Activated T-cell treated with anti-CD3 and anti-CD28 coated beads for 24 hours (primary cell): ENCODE measurements at regions not wholly inside any gene's neighbourhood (a gene's known extent, or its start where the extent isn't known, plus 50 kb on each side); places are given as distances from the start of the nearest gene placed in this dataset.
"Not testable (repeated sequence)": the region's sequence is repeated elsewhere in the genome, so short reads cannot be mapped to it uniquely, and the experiment has no call there.

ENCODE experiments used
- DNase-seq: peaks from one replicate; pipeline ENCODE4 v3.0.0-alpha.2; 2020; ENCODE audit warnings: low read depth

DNA sequence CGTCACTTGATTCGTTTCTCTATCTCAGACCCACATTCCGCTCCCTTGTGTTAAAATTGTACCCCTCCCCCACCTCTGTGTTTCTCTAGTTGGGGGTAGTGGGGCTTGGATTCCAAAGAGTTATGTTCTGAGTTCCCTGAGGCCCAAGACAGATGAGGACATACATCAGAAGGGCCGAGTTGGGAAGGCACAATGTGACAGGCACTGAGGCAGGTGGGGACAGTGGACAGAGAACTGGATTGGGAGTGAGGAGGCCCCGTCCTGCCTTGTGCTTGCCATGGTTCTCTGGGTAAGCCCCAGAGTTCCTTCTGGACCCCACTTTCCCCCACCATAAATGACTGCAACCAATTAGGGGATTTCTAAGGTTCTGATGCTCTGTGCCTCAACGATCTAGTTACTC, 80.5 kb upstream of the ETV3 start:
- no peak for DNase-seq

DNA sequence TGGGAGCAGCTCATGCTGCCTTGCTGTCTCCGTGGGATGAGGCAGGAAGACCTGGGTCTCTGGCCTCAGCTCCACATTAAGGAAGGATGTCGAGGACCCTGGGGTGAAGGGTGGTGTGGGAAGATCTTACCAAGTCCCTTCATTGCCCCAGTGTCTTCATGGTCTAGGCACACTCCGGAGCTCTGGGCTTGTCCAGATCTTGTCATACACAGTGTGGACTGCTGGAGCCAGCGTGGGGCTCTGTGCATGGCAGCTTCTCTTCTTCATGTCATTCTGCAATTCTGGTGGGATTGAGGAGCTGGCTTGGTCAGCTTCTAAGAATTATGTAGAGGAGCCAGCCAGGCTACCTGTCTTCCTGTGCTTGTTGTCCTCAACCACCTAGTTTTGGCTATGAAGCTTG, 79.3 kb upstream of the ETV3 start:
- no peak for DNase-seq

DNA sequence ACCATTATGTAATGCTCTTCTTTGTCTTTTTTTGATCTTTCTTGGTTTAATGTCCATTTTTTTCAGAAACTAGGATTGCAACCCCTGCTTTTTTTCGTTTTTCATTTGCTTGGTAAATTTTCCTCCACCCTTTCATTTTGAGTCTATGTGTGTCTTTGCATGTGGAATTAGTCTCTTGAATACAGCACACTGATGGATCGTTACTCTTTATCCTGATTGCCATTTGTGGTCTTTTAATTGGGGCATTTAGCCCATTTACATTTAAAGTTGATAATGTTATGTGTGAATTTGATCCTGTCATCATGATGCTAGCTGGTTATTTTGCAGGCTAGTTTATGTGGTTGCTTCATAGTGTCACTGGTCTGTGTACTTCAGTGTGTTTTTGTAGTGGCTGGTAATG, 75.6 kb upstream of the ETV3 start:
- DNase-seq = no peak

DNA sequence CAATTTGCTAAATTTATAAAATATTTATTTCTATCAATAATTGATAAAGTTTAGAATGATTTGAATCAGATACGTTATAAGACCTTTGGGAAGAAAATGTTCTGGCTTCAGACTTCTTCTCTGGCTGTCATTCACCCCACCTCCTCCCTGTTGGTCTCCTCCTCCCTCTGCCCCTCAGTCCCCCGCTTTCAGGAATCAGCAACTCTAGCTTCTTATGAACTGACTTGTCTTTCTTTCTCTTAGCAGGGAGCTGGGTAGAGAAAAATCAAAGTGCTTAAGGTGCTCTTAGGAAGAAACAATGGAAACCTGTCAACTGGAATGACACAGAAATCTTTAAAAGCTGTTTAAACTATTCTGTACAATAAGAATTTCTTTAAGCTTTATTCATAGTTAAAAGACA, 71.3 kb upstream of the ETV3 start:
- DNase-seq = no peak

DNA sequence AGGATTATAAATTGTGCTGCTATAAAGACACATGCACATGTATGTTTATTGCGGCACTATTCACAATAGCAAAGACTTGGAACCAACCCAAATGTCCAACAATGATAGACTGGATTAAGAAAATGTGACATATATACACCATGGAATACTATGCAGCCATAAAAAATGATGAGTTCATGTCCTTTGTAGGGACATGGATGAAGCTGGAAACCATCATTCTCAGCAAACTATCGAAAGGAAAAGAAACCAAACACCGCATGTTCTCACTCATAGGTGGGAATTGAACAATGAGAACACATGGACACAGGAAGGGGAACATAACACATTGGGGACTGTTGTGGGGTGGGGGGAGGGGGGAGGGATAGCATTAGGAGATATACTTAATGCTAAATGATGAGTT, 67.8 kb upstream of the ETV3 start:
- not testable (repeated sequence) for DNase-seq

DNA sequence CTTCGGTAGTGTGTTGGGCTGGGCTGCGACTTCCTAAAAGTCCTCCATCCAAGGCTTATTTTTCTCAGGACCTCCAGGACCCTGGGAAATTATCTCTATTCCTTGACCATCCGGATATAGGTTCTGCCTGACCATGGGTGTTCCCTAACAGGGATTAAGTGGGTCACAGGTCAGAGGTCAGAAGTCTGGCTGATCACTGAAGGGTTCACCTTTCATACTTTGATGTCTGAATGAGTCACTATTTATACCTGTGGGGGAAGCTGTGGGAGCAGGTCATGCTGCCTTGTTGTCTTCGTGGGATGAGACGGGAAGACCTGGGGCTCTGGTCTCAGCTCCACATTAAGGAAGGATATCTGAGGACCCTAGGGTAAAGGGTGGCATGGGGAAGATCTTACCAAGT, 65.0 kb upstream of the ETV3 start:
- DNase-seq = no peak

DNA sequence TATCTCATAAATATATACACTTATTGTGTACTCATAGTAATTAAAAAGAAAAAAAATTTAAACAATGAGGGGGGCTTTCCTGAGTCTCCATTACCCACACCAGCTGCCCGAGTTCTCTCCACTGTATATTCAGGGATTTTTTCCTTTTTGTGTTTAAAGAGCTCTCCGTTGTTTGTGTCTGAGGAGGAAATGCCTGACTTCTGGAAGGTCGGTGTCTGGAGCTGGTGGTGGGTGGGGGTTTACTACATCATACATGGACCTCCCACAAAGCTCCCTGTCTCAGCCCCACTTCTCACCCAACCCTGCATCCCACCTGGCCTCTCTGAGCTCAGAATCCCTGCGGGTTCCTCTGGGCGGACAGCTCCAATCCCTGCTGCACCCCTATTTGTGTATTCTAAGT, 64.1 kb upstream of the ETV3 start:
- no peak for DNase-seq

DNA sequence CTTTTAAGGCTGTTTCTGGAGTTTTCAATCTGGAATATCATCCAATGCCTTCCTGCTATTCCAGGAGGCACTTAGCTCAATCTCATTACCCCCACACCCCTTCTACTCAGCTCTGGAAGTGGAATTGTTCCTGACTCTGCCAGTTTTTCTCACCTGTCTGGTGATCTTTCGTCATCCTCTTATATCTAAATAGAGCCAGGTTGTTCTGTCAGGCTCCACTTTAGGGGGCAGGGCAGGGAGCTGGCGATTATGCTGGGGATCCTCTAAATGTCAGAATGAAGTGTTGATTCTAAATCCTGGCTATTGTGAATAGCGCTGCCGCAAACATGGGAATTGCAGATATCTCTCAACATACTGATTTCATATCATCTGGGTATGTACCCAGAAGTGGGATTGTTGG, 63.6 kb upstream of the ETV3 start:
- DNase-seq = no peak

DNA sequence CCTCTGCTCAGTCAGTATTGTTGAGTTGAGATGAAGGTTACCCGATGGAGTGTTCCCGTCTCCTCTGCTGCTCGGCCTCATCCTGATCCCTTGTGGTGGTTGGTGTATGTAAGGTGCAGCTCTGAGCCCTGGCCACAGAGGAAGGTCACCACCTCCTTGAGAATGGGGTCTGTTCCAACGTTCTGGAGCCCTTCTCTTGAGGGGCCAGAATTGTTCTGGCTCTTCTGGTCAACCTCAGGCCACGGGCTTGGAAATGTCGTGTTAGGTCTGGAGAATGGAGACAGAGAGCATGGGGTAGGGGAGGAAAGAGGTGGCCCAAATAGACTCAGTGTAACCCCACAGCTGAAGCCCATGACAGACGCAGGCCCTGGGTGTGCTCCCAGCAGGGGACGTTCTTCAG, 62.3 kb upstream of the ETV3 start:
- no peak for DNase-seq

DNA sequence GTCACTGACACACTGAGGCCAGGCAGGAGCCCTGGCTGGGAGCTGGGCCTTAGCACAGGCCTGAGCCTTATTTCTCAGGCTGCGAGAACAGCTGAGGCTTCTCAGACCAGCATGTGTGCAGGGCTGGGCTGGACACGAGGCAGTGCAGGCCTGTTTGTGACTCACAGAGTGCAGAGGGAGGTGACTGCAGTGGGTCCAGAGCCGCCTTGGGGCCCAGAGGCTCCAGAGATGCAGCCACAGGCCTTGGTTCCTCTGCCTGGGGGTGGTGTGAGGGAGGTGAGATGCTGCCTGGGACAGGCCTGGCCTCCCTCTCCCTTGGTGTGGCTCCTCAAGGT, 61.2 kb upstream of the ETV3 start:
- DNase-seq = no peak

DNA sequence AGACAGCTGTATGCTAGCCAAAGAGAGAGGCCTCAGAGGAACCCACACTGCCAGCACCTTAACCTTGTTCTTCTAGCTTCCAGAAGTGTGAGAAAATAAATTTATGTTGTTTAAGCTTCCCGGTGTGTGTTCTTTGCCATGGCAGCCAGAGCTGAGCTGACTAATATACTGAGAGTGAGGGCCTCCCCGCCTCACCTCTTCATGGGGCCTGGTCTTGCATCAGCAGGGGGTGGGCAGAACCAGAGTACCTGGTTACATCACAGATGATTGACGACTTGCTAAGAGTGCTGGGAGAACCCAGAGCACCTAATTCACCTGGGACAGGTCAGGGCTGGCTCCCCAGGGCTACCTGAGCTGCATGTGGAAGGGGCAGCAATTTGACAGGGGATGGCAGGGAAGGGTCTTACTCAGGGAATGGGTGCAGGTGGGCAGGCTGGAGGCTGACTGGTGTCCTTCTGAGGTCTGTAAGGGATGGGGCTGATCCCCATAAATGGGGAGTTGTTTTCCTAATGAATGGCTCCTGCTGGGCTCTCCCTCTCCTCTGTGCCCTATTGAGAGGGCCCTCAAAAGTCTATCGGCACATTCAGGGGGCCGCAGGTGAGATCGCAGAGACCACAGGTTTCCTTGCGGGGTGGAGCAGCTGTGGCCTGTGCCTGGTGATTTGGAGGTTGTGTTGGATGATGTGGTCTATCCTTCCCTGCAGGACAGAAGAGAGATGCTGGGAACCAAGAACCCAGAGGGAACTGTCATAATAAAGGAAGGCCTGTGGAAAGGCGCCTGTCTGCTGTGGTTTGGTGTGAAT, 60.6 kb upstream of the ETV3 start:
- DNase-seq = no peak

DNA sequence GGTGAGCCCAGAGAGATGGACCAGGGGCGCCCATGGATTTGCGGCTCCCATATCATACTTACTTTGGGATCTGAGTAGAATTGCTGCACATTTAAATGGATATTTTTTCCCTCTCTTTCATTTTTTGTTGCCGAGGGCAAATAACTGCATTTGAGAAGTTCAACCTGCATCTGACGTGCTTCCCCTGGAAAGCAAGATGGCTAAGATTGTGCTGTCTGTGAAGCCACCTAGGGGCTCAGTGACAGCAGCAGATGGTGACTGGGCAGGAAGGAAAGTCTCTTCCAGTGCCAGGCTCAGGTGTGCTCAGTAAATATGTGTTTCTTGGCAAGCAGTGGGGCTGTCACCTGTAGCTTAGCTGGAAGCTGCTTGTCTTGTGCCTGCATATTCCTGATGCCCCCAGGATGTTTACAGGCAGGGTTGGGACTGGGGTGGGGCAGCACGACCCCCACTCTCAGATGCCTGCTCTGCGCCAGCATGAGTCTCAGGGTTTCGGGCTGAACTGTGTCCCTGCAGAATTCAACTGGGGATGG, 59.8 kb upstream of the ETV3 start:
- DNase-seq = no peak

DNA sequence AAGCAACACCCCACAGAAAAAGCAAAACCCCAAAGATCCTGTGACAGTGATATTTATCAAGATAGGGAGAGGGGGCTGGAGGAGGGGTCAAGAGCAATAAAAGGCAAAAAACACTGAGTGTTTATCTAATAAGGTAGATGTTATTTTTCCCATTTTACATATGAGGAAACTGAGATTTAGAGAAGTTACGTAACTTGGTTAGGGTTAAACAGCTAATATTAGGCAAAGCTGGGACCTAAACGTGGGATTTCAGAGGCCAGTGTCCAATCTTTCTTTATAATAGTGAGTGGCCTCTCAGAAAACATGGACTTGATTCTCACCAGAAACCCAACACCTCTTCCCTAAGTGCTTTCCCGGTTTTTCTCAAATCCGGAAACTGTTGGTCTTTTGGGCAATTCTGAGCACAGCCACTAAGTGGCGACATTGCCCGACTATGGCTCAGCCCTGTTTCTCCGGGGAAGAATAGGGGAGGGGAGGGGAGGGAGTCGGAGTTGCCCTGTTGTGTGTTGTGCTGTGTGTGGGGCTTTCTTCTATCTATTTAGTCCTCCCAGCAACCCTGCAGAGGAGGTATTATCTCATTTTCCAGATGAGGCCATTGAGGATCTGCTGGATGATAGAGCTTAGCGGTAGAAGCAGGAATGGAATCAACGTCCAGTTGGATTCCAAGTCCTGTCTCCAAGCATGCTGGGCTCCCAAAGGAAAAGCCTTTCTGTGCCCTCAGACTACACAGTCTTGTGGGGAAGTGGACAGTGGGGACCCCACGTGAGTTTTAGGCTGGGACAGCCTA, 58.7 kb upstream of the ETV3 start:
- DNase-seq = not testable (repeated sequence)

DNA sequence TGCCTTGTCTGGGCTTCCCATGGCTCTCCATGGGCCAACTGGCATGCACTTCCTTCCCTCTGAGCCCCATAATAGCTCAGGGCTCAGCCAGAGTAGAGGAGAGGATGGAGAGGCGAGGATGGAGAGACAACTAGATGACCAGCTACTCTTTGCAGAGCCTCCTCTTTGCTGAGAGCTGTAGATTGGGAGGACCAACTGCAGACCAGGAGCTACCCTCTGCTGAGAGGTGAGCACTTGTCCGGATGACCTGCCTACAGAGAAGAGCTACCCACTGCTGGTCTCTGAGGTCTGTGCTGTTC, 58.0 kb upstream of the ETV3 start:
- DNase-seq = no peak

DNA sequence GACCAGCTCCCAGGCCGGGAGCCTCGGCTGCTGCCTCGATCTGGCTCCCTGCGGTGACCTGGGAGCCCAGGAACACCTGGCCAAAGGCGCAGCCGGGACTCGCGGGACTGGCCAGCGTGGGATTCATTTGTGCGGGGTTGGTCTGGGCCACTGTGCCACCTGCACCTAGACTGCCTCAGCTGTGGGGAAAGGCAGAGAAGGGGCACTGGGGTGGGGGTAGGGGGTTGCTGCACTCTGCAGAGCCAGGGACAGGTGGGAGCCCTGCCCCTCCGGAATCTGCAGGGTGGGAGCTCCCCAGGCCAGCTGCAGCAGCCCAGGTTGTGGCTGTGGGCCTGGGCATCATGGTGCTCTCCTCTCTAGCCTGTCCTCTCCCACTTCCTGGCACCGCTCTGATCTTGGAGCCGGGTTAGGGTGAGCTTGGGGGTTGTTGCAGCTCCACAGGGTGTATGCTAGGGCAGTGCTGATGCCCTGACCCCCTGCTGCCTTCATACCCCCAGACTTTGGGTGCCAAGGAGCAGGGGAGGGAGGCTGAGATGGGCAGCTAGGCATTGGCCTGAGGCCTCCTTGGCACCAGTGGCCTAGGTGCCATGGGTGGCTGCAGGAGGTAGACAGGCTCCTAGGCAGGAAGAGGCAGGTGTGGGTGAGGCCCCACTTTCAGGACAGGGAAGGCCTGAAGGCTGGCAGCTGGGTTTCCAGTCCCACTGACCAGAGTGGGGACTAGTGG, 57.5 kb upstream of the ETV3 start:
- no peak for DNase-seq

DNA sequence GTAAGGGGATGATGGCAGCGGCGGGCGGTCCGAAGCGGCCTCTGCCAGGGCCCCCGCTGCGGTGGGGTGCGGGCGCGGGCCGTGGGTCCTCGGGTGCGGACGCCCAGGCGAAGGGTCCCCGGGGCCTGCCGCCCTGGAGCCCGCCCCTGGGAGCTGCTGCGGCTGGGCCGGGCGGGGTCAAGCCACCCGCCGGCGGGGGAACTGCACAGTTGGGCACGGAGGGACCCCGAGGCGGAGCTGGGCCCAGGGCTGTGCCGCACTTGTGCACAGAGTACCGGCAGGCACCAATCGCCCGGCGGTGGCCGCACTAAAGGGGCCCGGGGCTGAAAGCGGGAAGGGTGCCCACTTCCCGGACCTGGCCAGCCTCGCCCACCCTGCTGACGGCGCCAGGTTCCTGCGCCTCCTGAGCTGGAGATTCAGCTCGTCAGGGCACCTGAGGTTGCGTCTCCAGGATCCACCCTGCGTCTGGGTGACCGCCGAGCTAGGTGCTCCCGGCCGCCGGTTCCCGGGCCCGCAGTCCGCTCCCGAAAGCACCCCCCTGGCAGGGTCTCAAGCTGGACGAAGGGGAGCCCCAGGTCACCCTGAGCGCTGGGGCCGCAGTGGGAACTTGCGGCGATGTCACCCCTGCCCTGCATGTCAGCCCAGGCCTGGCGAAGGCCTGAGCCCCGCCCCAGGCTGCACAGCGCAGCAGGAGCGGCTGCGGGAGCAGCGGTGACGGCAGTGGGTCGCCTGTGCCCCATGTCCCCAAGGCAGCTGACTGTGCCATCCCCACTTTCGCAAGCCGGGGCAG, 56.7 kb upstream of the ETV3 start:
- no peak for DNase-seq

DNA sequence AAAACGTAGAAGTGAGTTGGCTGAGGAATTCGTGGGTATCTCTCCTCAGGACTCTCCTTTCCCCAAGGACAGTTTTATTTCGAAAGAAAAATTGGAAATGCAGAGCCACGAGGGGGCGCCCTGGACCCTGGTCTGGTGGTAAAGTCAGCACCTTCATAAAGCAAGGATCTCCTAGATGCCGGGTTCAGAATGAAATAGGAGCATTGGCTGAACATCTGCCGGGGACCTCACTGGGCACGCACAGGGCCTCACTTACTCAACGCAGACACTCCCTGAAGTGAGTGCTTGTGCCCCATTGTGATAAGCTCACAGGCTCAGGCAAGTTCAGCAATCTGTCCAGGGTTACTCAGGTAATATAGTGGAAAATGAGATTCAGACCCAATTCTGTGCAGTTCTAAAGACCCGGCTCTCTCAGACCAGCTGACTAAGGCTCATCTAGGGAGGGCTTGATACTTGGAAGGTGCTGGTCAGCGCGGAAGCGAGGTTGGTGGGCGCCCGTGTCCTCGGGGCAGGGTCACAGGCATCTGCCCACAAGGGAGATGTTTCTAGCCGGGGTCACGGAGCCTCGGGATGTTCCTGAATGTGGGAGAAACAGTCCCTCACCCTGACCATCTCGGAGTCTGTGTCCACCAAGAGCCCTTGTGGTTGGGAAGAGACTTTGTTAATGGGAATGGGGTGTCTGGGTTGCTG, 55.7 kb upstream of the ETV3 start:
- DNase-seq = peak; percentile 39

DNA sequence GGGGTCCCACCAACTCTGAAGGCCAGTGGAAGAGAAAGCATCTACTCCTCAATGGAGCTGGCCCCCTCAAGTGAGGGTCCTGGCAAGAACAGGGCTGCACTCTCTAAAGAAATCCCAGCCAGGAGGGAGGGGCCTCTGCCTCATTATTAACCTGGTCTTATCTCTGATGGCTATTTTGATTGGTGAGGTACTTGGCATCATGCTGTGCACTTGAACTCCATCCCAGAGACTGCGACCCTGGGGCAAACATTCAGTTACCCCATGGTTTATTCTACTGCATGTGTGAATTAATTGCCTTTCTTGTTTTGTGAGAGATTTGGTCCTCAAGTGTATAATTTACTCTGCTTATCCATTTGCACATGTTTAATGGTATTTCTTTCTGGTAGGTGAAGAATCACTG, 55.0 kb upstream of the ETV3 start:
- no peak for DNase-seq

DNA sequence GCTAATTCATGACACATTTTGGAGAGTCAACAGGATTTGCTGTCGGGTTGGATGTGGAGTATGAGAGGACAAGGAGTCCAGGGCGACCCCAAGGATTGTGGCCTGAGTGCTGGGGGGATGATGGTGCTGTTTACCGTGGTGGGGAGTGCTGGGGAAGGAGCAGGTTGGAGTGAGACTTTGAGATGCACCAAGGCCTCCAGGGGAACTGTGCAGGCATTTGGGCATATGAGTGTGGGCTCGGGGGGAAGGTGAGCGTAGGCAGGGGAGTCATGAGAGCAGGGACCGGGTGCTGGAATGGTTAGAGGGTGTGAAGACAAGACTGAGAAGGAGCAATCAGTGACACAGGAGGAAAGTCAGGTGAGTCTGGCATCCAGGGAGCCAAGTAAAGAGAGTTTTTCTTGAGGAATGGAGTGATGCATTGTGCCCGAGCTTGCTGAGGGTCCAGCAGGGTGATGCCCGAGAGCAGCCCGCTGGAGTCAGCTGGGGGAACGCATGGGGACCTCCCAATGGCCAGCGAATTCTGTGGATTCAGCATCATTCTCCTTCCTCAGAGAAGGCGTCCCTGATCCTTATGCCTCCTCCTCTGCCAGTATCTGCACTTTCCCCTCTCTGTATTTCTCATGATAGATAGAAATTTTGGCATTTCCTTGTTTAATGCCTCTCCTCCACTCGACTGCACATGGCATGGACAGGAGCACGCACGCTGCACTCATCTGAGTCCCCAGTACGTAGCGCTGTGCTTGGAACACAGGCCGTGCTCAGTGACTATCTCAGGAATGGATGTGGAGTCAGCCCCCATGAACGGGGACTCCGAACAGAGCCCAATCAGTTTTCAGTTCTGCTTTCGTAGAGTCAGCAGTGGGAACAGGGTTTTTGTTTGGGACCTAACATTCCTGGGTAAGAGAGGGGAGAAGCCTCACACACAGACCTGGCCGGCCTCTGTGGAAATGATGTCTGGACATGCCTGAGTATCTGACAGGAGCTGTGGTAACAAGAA, 52.1 kb upstream of the ETV3 start:
- DNase-seq = no peak

DNA sequence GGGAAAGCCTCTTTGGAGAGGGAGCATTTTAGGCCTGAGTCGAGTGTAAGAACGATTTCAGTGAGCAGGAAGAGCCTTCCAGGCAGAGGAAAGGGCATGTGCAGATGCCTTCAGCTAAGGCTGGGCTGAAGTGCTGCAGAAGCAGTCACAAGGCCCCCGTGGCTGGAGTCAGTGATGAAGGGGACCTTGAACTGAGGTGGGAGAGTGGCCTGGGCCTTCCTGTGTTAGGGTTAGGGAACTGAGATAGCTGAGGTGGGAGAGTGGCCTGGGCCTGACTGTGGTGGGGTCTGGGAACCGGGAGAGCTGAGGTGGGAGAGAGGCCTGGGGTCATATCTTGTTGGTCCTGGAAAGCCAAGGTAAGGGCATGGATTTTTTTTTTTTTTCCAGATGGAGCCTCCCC, 50.9 kb upstream of the ETV3 start:
- DNase-seq = no peak
